Stimulated activated CD4-positive, alpha-beta T cell treated with anti-CD3 and anti-CD28 coated beads, Interleukin-15, amount 100 ng/mL, for 48 hours (primary cell): ENCODE measurements at regions not wholly inside any gene's neighbourhood (a gene's known extent, or its start where the extent isn't known, plus 50 kb on each side); places are given as distances from the start of the nearest gene placed in this dataset.

Source experiments
- DNase-seq, 2 donors: peaks; one replicate each; pipeline ENCODE4 v3.0.0-alpha.2; 2020; ENCODE audit warnings: low read depth in 2 of 2

DNA sequence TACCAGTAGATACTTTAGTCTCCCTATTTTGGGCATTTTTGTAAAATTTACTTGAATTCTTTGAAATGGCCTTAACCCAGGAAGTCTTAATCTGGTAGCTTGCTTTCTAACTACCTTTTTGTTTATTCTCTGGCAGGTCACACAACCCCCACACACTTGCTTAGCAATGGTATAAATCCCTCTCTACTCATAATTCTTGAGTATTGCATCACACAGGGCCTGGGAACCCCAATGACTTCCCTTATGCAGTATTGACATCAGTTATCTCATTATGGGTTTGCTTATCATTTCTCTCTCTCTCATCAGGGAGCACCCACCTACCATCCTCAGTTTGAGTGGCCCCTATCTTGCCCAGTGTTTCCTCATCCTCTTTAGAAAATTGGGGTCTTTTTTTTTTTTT, 207.1 kb downstream of the KCNS3 start:
- no peak for DNase-seq

DNA sequence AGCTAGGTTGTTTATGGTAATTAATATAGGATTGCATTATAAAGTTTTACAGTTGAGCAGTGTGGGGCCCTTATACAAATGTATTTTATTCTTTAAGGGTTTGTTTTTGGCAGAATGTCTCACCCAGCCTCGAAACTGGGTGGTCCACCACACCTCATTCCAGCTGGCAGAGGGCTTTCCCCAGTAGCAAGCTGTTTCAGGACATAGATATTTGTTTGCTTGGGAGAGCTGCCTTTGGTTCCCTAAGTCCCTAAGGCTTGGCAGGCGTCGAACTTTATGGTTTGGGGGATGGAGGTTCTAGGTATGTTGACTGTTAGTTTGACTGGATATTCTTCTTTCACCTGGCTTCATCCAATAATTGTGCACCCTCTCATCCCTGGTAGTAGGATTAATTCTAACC, 205.9 kb downstream of the KCNS3 start:
- DNase-seq: no peak

DNA sequence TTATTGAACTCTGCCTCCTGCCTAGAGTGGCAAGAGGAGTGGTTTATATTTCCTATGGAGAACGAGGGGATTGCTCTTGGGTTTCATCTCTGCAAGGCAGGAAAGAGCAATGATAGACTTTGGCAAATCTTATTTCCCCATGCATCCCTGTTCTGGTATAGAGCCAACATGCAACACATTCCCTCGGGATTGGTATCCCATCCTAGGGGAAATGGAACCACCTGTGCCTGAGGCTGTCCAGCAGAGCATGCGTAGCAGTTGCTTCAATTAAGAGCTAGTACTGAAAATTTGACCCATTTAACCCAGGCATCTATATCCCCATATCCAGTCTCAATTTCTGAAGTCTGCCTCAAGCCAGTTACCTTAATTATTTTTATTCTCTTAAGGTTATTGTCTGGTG, 205.3 kb downstream of the KCNS3 start:
- no peak for DNase-seq

DNA sequence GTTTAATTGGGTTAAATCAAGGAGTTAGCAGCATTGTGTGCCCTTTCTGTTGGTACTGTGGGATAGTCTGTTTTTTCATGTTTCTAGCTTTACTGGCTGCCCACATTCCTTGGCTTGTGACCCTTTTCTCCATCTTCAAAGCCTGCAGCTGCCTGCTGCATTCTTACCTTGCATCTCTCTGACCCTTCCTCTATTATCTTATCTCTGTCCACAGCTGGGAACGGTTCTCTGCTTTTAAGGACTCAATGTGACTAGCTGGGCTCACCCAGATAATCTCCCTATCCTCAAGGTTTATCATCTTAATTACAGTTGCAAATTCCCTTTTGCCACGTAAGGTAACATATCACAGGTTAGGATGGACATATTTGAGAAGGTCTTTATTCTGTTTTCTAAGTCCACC, 199.7 kb downstream of the KCNS3 start:
- no peak for DNase-seq

DNA sequence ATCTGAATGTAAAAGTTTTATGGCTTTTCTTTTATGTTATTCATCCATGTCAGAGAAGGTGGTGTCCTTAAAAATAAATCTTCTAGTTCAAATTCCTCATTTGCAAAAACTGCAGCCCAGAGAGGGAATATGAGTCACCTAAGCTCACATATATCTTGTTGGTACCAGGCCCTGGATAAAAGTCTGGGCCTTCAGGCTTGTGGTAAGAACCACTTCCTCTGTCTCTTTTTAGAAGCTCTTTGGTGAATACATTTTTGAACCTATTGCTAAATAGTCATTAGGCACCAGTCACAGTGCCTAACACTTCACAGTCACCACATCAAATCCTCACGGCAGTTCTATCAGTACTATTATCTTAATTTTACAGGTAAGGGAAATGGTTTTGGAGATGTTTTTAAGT, 199.2 kb downstream of the KCNS3 start:
- no peak for DNase-seq

DNA sequence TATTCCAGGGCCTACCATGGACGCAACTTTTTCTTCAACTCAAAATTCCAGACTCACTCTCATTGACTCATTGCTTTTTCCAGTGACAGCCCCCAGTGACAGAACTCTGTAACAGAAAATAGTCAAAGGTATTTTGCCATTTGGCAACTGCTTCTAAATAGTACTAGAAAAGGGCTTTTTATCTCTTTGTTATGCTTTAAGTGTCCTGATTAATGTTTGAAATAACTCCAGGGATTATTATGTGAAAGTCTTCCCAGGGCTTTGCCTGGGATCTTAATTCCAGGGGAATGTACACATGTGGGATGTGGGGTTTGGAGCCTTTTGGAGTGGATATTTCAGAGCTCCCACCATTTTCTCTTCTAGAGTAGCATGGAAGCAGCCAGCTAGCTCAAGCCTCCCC, 198.8 kb downstream of the KCNS3 start:
- no peak for DNase-seq

DNA sequence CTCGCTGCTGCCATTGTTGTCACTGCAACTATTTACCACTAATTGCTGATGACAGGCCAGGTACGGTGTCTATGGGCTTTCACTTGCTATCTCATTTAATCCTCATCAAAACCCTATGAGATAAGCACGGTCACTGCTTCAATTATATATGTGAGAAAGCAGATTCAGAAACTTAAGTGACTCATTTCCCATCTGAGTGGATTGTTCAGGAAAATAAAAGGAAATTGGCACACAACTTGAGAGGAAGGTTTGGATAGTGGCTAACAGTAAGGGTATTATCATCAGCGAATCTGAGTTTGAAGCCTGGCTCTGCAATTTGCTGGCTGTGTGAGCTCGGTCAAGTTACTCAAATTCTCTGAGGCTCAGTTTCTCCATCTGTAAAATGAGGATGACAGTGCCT, 196.0 kb downstream of the KCNS3 start:
- no peak for DNase-seq

DNA sequence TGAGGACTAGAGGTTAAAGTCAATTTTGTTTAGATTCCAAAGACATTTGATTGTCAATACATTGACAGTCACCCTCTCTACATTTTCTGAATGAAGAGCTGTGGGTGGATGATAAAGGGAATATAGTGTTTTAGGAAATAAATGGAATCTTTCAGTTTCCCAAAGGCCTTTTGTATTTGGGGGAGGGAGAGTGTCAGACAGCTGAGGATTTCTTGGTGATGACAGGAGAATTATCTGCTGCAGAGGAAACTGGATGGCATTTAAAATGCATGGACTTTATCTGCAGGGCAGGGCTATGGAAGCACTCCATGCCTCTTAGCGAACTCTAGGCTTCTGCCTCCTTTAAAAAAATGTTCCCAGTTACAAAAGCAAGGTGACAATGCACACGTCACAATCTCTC, 195.1 kb downstream of the KCNS3 start:
- no peak for DNase-seq

DNA sequence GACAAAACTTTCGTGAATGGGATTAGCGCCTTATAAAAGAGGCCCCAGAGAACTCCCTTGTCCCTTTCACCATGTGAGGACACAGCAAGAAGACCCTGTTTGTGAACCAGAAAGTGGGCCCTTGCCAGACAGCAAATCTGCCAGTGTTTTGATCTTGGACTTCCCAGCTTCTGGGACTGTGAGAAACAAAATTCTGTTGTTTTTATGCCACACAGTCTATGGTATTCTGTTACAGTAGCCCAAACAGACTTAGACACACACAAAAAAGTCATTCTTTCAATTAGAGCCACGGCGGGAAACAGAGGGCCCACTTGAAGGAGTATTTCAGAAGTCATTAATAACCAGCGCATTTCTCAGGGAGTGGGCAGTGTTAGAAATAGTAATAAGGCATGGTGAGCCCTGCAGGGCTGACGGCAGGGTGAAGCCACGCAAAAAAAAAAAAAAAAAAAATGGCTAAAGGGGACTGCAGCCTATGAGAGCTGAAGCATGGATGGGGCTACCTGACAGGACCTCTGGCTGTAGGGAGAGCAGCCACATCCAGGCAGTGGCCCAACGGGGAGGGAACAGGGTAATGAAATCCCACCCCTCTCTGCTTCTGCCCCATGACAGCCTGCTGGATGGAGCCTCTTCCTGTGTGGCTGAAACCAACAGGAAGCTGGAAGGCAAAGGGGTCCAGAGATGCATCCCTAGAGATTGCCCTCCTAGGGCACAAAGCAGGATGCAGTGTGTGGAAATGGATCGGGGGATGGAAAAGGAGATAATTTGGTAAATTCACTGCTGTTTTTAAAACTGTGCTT, 189.3 kb downstream of the KCNS3 start:
- no peak for DNase-seq

DNA sequence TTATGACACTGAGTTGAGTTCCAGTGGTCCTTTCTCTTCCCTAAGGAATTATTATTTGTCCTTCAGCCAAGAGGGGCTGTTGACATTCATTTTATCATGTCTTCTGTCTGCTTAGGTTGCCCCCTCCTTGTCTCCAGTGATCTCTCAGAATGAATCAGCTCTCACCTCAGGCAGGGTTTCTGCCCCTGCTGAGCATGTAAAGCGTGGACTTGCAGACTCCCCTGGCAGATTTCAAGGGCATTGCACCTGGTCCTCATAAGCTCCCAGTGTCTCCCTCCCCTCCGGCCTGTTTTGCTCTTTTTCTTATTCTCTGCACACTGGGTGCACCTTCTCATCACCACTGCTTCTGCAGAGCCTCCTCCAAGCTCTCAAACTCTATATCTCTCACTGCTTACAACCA, 188.4 kb downstream of the KCNS3 start:
- DNase-seq: no peak

DNA sequence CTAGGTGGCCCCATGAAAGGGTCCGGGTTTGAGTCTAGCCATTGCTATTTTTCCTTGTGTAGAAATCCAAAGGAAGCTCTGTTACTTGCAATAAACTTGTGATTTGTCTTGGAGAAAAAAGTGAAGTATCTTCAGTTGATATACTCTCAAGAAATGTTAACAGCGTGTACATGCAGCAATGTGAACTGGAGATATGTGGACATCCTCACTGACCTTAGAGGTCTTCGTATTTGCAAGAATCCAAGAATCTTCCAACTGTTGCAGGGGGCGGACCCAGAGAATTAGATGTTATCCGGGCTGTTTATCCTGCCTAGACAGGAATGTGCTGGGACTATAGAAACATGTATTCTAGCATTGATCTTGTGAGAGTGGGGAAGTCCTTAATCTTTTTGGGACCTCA, 187.6 kb downstream of the KCNS3 start:
- DNase-seq: no peak

DNA sequence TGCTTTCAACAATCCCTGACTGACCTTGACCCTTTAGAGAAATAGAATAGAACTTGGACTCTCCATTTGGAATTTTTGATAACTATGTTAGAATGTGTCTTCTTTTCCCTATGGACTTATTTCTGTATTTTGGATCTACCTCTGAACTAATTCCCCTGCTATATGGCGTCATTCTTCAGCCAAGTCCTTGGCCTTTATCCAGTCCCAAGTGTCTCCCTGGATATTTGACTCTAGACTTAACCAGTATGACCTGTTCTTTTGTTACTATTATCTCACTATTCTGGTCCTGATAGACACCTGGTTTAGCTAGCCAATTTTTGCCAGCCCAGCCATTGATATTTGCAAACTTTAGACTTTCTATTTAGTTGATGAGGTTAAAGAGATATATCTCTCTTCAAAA, 186.8 kb downstream of the KCNS3 start:
- DNase-seq: no peak

DNA sequence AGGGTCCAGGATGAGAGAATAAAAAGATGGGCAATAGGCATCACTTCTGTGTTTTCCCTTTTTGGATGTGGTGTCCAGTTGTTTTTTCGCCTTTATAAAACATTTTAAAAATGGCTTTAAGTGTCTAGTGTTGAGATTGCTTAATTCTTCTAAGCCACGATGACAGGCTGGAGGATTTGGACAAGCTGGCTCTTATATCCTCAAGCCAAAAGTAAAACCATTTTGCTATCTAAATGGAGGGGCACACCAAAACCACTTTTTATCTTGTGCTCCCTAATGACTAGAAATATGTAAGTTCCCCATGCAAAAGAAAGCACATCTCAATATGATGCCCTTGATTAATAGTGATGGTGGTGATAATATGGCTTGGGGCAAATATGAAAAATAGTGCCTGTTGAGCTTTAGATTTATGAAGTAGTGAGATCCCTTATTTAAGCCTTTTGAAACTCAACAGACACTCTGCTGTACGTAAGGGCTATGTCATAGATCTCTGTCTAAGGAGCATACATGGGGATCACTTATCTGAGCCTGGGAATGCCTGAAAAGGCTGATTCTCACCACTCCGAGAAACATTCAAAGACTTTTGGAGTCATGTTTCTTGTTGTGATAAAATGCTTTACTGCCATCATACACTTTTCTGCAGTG, 185.5 kb downstream of the KCNS3 start:
- no peak for DNase-seq

DNA sequence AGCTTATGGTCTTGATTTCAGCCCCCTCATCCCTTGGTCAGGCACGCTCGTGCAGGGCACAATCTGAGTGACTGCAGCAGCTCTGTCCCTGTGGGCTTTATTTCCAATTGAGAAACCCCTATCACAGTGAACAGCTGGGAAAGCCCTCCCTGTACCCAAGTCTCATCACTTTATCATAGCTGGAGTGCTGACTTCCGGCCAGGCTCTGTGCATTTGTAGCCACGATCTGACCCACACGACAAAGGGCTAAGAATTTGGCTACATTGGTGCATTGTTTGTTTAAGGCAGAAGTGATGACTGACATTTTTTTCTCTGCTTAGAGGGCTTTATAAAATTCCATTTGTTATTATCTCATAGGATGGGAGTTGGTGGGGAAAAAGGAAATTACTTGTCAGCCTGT, 184.4 kb downstream of the KCNS3 start:
- DNase-seq: no peak

DNA sequence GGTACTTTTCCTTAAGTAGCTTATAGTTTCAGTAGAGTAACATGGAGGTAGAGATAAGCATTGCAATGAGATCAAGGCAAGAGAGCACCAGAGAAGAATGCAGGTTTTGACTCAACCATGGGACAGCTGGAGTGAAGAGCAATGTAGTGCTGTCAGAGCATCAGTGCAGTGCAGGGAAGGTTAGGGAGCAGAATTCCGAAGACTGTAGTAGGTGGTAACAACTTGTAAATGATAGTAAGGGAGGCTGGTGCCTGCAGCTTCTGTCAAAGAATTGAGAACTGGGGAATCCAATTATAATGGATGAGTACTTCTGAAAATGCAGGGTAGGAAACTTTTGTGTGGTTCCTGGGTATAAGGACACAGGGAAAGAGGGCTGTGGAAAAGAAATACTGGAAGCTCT, 183.2 kb downstream of the KCNS3 start:
- no peak for DNase-seq

DNA sequence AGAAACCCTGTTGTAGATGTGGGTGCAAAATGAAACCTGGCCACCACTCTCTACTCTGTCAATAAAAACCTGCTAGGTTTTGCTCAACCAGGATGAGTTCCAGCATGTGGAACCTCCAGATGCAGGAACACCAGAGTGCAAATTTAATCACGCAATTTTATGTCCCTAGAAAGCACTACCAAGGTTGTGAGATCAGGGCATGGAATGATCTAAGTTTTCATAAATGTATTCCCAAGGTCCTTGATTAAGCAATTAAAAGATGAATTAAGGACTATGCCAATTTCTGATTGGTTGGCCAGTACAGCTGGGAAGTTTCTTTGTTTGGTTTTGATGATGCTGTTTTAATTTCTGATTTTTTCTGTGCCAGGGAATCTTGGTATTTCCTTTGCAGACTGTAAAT, 179.2 kb downstream of the KCNS3 start:
- DNase-seq: no peak

DNA sequence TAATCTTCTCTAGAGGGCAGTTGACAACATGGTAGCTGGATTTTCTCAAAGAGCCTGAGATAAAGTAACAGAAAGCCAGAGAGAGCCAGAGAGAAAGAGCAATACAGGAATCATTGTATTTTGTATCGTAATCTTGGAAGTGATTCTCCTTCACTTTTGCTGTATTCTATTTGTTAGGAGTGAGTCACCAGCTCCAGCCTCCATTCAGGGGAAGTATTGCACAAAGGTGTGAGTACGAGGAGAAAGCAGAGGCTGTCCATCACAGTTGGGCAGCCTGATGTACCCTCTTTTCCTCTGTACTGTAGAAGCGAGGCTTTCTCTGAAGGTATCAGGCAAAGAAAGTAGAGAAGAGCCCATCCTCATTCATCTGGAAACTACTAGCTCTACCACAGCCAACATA, 176.8 kb downstream of the KCNS3 start:
- no peak for DNase-seq

DNA sequence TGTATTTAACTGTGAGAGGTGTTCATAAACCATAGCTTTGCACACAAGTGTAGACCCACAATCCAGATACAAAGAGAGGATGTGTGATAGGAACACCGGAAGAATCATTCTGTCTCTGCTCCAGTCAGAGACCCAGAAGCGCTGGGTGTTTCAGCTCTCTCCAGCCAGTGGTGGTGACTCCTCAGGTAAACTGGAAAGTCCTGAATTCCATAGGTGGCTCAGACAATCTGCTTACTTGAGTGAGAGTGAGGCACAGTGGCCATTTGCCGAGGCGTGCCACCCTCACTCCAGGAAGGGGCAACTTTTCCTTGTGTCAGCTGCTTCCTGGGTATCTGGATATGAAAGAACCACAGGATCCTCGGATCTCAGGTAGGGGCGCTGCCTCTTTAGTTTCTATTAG, 171.5 kb downstream of the KCNS3 start:
- DNase-seq: no peak

DNA sequence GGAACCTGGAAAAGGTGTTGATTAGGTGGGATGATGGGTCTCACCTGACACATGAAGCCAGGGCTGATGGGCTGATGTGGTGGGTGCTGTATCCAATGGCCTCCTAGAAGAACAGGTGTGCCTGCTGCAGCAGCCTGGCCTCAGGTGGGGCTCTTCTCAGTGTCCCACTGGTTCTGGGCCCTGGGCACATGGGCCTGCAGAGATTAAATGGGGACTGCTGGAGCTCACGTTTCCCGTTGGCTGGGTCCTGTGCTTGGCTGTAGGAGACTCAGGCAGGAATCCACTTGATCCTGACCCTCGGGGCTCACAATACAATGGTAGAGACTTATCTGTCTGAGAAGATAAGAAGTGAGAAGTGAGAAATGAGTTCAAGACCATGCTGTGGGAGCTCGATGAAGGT, 170.9 kb downstream of the KCNS3 start:
- DNase-seq: no peak

DNA sequence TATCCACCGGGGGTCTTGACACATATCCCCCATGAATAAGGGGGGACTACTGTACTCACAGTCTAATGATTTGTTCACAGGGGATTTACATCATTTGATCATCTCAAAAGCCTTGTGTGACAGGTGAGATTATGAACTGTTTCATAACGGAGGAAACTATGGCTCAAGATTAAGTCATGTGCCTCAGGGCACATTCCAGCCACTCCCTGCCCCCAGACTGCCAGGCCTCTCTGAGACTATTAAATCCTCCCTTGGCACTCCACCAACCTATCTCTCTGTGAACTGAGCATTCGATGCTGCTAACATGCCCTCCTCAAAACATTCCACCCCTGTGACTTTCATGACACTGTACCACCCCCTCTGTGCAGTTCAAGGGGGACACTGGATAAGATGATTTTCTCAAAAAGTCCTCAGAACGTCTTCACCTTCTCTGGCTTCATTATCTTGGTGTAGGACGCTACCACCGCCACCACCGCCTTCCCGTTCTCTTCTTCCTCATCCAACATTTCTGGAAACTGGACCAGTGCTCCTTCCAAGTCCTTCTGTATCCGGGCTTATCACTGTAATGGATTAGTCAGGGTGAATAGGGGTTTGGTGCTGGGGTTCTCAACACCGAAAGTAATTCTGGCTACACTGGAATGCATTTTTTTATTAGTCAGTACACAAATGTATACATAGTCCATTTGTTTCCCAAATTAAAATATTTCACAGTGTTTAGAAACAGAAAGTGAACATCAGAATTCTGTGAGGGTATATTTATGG, 169.6 kb downstream of the KCNS3 start:
- no peak for DNase-seq

DNA sequence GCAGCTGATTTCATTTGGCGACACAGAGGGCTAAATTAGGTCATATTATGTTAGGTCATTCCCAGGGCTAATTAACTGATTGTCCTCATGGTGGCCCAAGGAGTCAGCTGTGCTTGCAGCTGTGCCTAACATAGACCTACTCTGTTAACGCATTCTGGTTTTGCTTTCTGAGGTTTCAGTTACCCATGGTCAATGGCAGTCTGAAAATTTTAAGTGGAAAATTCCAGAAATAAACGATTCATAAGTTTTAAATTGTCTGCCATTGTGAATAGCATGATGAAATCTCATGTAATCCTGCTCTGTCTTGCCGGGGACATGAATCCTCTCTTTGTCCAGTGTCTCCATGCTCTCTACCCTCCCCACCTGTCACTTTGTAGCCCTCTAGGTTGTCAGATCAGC, 168.7 kb downstream of the KCNS3 start:
- DNase-seq: no peak

DNA sequence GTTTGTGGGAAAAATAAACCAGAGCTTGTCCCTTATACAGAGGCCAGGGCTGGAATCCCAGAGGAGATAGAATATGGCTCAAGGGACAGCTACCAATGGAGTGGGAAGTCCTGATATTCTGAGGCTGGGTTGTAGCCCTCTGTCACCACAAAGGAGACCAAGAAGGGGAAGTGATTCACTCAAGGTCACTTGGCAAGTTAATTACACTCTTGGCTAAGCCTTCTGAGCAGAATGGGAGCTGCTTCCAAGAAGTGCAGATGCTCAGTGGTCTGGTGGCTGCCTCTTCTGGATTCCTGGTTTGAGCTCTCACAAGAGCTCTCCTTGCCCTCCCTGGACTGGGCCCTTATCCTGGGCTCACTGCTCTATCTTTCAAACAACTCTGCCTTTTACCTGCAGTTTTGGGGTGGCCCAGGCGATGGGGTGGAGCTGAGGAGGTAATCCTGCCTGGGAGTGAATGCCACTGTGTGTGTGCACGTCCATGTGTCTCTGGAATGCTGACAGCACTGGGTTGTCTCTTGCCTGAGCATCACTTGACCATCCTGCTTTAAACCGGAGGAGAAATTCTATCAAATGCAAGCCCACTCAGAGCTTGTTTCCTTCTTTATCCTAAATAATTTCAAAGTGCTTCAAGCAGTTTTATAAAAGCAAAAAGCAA, 168.2 kb downstream of the KCNS3 start:
- no peak for DNase-seq

DNA sequence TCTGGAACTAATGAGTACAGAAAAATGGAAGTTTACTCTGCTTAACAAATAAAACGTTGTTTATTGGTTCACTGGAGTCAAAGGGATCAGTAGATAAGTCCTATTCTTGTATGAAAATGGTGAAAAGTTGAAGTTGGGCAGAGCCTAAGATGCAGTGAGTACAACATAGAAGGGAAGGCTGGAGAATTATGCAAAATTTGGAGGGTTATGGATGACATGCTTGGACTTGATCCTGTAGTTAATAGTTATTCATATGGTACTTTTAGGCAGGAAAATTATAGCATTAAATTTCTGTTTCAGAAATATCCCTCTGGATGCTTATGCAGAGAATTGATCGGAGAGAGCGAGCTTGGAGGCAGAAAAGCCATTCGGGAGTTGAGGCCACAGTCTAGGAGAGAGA, 167.6 kb downstream of the KCNS3 start:
- no peak for DNase-seq
